Bronchial epithelial cell (primary cell): ENCODE measurements at regions not wholly inside any gene's neighbourhood (a gene's known extent, or its start where the extent isn't known, plus 50 kb on each side); places are given as distances from the start of the nearest gene placed in this dataset.
A peak's percentile ranks its signal among the peaks of the same experiment; 100 is the strongest.
"Not testable (repeated sequence)": the region's sequence is repeated elsewhere in the genome, so short reads cannot be mapped to it uniquely, and the experiment has no call there.

Source experiments
- DNase-seq: peaks from one replicate; pipeline ENCODE4 v3.0.0-alpha.2; 2010; ENCODE audit warnings: low read depth
- FAIRE-seq: peaks from 2 replicates; lab custom pipeline; 2011; peaks lifted over from hg19 to GRCh38; lab: Jason Lieb, UNC
- H3K27me3 ChIP-seq: 2 replicates; pipeline ENCODE4 v1.5.1; 2011; ENCODE audit warnings: low read length; ENCODE audit not compliant: control insufficient read depth, insufficient read depth
- H3K36me3 ChIP-seq: 2 replicates; pipeline ENCODE4 v1.5.1; 2011; ENCODE audit warnings: low read length; ENCODE audit not compliant: control insufficient read depth, insufficient read depth
- H3K4me3 ChIP-seq: 2 replicates; pipeline ENCODE4 v1.5.1; 2011; ENCODE audit warnings: mild to moderate bottlenecking, low read depth, low read length, control low read depth
- CTCF ChIP-seq: IDR thresholded peaks from 2 replicates; pipeline ENCODE4 v1.5.1; 2011; ENCODE audit warnings: mild to moderate bottlenecking, moderate library complexity, low read length, control low read depth, inconsistent platforms; ENCODE audit not compliant: insufficient read depth, severe bottlenecking

DNA sequence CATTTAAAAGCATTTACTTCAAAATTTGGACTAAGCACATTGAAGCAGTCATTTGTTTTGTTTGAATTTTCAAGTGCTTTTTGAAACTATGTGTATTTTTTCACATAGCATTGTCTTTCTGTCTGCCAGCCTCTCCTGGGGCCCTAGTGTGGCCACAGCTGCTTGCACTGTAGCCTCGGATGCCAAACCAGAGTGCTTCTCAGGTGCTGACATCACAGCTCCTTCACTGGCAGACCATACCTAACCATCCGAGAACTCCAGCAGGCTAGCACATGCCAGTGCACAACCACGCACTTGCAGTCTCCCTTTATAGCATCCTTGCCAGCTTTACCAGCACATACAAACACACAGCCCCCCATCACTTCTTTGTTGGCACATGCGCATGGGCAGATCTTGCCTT lies 1019.7 kb downstream of the STPG2 start:
- FAIRE-seq = no peak
- Histone ChIP-seq H3K36me3 (no peaks in the 10 kb centered on the region), H3K27me3 (no peaks in the 10 kb centered on the region), H3K4me3 (no peak overlapping the region)
- TF ChIP-seq CTCF = no peak
- no peak for DNase-seq

GRCh38 chr4:97132435-97132834 lies 1010.8 kb downstream of the STPG2 start:
- DNase-seq = no peak
- no peak for FAIRE-seq
- H3K27me3 ChIP-seq = no peaks in the 10 kb centered on the region
- no peak for TF ChIP-seq CTCF
- no peak overlapping the region for H3K4me3 ChIP-seq
- no peaks in the 10 kb centered on the region for H3K36me3 ChIP-seq

DNA sequence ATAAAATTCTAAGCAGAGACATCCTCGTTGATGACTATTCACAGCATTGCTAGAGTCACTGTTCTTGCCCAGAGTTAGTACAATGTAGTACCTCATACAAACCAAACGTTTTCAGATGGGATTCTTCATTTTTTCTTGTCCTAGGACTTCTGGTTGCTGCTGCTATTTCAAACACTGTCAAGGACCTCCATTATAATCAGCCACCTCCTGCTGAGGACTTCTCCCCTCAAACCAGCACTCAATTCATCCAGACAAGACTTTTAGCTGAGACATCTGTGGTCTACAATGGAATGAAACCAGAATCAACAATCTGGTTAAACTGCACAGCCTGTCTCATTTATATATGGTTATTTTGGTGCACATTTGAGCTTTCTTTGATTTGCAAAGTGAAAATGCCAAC lies 1008.8 kb downstream of the STPG2 start:
- H3K36me3 ChIP-seq = no peaks in the 10 kb centered on the region
- TF ChIP-seq CTCF = no peak
- DNase-seq = no peak
- no peak overlapping the region for H3K4me3 ChIP-seq
- H3K27me3 ChIP-seq = no peaks in the 10 kb centered on the region
- FAIRE-seq = no peak

DNA sequence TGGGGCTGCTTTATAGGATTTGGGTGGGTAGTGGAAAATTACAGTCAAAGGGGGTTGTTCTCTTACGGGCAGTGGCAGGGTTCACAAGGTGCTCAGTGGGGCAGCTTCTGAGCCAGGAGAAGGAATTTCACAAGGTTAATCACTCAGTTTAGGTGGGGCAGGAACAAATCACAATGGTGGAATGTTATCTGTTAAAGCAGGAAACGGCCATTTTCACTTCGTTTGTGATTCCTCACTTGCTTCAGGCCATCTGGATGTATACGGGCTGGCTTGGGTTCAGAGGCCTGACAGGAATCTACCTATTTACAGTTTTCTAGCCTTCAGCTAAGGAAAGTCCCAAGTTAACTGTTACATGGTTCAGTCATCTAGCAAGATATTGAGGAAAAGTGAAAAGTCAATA lies 1003.5 kb downstream of the STPG2 start:
- FAIRE-seq = no peak
- DNase-seq = peak; percentile 7
- TF ChIP-seq CTCF = no peak
- no peaks in the 10 kb centered on the region for H3K36me3 ChIP-seq
- H3K4me3 ChIP-seq = no peak overlapping the region
- no peaks in the 10 kb centered on the region for H3K27me3 ChIP-seq

DNA sequence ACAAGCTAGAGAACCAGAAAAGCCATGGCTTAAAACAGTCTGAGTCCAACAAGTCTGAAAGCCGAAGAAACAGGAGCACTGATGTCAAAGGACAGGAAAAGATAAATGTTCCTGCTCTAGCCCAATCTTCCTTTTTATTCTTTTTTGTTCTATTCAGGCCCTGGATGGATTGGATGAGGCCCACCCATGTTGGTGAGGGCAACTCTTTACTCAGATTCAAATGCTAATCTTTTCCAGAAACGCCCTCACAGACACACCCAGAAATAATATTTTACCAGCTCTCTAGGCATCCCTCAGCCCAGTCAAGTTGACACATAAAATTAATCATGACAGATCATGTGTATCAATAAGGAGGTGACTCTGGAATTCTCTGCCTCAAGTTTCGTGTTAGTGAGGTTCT lies 1002.7 kb downstream of the STPG2 start:
- H3K4me3 ChIP-seq = no peak overlapping the region
- DNase-seq (no peak), FAIRE-seq (no peak)
- no peaks in the 10 kb centered on the region for H3K36me3 ChIP-seq
- no peak for TF ChIP-seq CTCF
- H3K27me3 ChIP-seq = no peaks in the 10 kb centered on the region

GRCh38 chr4:97141332-97141731 lies 1001.9 kb downstream of the STPG2 start:
- FAIRE-seq, H3K4me3 ChIP-seq, H3K36me3 ChIP-seq, DNase-seq, H3K27me3 ChIP-seq: not testable (repeated sequence)
